OCI-LY3 (cell line): ENCODE measurements at regions not wholly inside any gene's neighbourhood (a gene's known extent, or its start where the extent isn't known, plus 50 kb on each side); places are given as distances from the start of the nearest gene placed in this dataset.

Experiments used
- H2AFZ ChIP-seq: fragments of 200-600, 300-600 bp; shearing (Covaris generic); 2 replicates; pipeline ENCODE4 v1.6.0; 2014; ENCODE audit warnings: antibody characterized with exemption, low read depth, low read length
- H3K27ac ChIP-seq: fragments of 200-600, 300-600 bp; sonication (generic); 2 replicates; pipeline ENCODE4 v1.5.1; 2014; ENCODE audit warnings: mild to moderate bottlenecking, low read length, moderate library complexity, mixed read lengths
- H3K27me3 ChIP-seq: fragments of 200-600, 300-600 bp; sonication (generic); 2 replicates; pipeline ENCODE4 v1.6.1; 2014; ENCODE audit warnings: low read depth, low read length, mixed read lengths
- H3K36me3 ChIP-seq: fragments of 200-600, 300-600 bp; sonication (generic); replicated peaks from 2 replicates; pipeline ENCODE3; 2014; ENCODE audit warnings: low read depth, low read length, mixed read lengths
- H3K4me1 ChIP-seq: fragments of 300-600, 200-600 bp; sonication (generic); 2 replicates; pipeline ENCODE4 v1.6.1; 2014; ENCODE audit warnings: low read length, mixed read lengths
- H3K4me2 ChIP-seq: fragments of 200-600, 300-600 bp; sonication (generic); 2 replicates; pipeline ENCODE4 v1.6.1; 2014; ENCODE audit warnings: low read length, mixed read lengths
- H3K4me3 ChIP-seq: fragments of 300-600, 200-600 bp; sonication (generic); 2 replicates; pipeline ENCODE4 v1.5.1; 2014; ENCODE audit warnings: antibody characterized with exemption, mild to moderate bottlenecking, low read length, moderate library complexity
- H3K79me2 ChIP-seq: fragments of 300-600, 200-600 bp; shearing (Covaris generic); 2 replicates; pipeline ENCODE4 v1.6.1; 2014; ENCODE audit warnings: mild to moderate bottlenecking, low read length, mixed read lengths
- H3K9ac ChIP-seq: fragments of 300-600, 200-600 bp; shearing (Covaris generic); 2 replicates; pipeline ENCODE4 v1.6.0; 2014; ENCODE audit warnings: mild to moderate bottlenecking, low read length, moderate library complexity
- H3K9me3 ChIP-seq: fragments of 200-600, 300-600 bp; shearing (Covaris generic); 2 replicates; pipeline ENCODE4 v1.6.1; 2014; ENCODE audit warnings: low read length, mixed read lengths; ENCODE audit not compliant: insufficient read depth
- H4K20me1 ChIP-seq: fragments of 200-600, 300-600 bp; sonication (generic); 2 replicates; pipeline ENCODE4 v1.6.1; 2016; ENCODE audit warnings: low read length, mixed read lengths; ENCODE audit not compliant: insufficient read depth
- CTCF ChIP-seq: fragments of 200-600, 300-600 bp; sonication (generic); IDR thresholded peaks from 2 replicates; pipeline ENCODE4 v1.5.1; 2014; ENCODE audit warnings: antibody characterized with exemption, low read length, low read depth
- EZH2phosphoT487 ChIP-seq: fragments of 200-600 bp; shearing (Covaris generic); IDR thresholded peaks from 2 replicates; pipeline ENCODE4 v1.6.1; 2018; ENCODE audit warnings: antibody characterized with exemption, mixed run types, low read depth

- no peak overlapping the region for H2AFZ ChIP-seq
- H3K79me2 ChIP-seq: no peaks in the 10 kb centered on the region
- TF ChIP-seq EZH2phosphoT487 (no peak), CTCF (no peak)
- H3K27ac ChIP-seq: no peak overlapping the region
- no peak overlapping the region for H3K4me3 ChIP-seq
- no peaks in the 10 kb centered on the region for H4K20me1 ChIP-seq
- no peak overlapping the region; the same call in 1 of the 2 replicates for H3K4me2 ChIP-seq
- H3K9me3 ChIP-seq: no peaks in the 10 kb centered on the region
- H3K4me1 ChIP-seq: peaks cover 17% of the 10 kb centered on the region
- H3K9ac ChIP-seq: no peak overlapping the region
- no peaks in the 10 kb centered on the region for H3K27me3 ChIP-seq
- no peaks in the 10 kb centered on the region for H3K36me3 ChIP-seq
Measured at GRCh38 chr4:137993232-137993631, 248.9 kb downstream of the SLC7A11 start.

- Histone ChIP-seq H3K79me2 (no peaks in the 10 kb centered on the region), H3K9me3 (no peaks in the 10 kb centered on the region), H3K4me3 (no peak overlapping the region), H4K20me1 (no peaks in the 10 kb centered on the region), H3K9ac (no peak overlapping the region), H3K27me3 (no peaks in the 10 kb centered on the region), H3K4me1 (peaks cover 24% of the 10 kb centered on the region), H3K4me2 (no peak overlapping the region), H2AFZ (no peak overlapping the region), H3K36me3 (no peaks in the 10 kb centered on the region), H3K27ac (no peak overlapping the region)
- no peak for TF ChIP-seq EZH2phosphoT487
- peak; percentile 31; the same call in 1 of the 2 replicates for TF ChIP-seq CTCF
Measured at GRCh38 chr4:137981277-137981676, 260.9 kb downstream of the SLC7A11 start.

- H3K4me1 ChIP-seq: peaks cover 24% of the 10 kb centered on the region
- no peak overlapping the region for H3K4me3 ChIP-seq
- H3K9ac ChIP-seq: no peak overlapping the region
- no peak overlapping the region for H3K27ac ChIP-seq
- H3K79me2 ChIP-seq: no peaks in the 10 kb centered on the region
- no peaks in the 10 kb centered on the region for H3K27me3 ChIP-seq
- no peaks in the 10 kb centered on the region for H4K20me1 ChIP-seq
- no peak overlapping the region for H3K4me2 ChIP-seq
- H3K9me3 ChIP-seq: no peaks in the 10 kb centered on the region
- H3K36me3 ChIP-seq: no peaks in the 10 kb centered on the region
- TF ChIP-seq CTCF: no peak
- no peak for TF ChIP-seq EZH2phosphoT487
- no peak overlapping the region for H2AFZ ChIP-seq
Measured at GRCh38 chr4:137980641-137981040, 261.5 kb downstream of the SLC7A11 start.

- Histone ChIP-seq H3K27ac (no peak overlapping the region), H3K79me2 (no peaks in the 10 kb centered on the region), H3K36me3 (no peaks in the 10 kb centered on the region), H3K4me3 (no peak overlapping the region), H3K4me2 (no peak overlapping the region), H3K9ac (no peak overlapping the region), H2AFZ (no peak overlapping the region), H3K9me3 (no peaks in the 10 kb centered on the region), H3K27me3 (no peaks in the 10 kb centered on the region), H4K20me1 (no peaks in the 10 kb centered on the region), H3K4me1 (peaks cover 24% of the 10 kb centered on the region)
- no peak for TF ChIP-seq CTCF
- TF ChIP-seq EZH2phosphoT487: no peak
Measured at GRCh38 chr4:137979938-137980337, 262.2 kb downstream of the SLC7A11 start.
